ENCODE measurements at regions not wholly inside any gene's neighbourhood (a gene's known extent, or its start where the extent isn't known, plus 50 kb on each side); places are given as distances from the start of the nearest gene placed in this dataset.

- Histone ChIP-seq H2AFZ (ENCODE audit: low read depth) (no peak overlapping the region), H3K9ac (no peak overlapping the region), H3K79me2 (ENCODE audit: insufficient read depth, low read depth) (no peaks in the 10 kb centered on the region), H3K4me2 (no peak overlapping the region), H3K4me3 (IDR thresholded peaks at IDR 0.05; ENCODE audit: insufficient read depth, low read depth, low read length) (no peak overlapping the region), H4K20me1 (ENCODE audit: insufficient read depth) (no peaks in the 10 kb centered on the region), H3K4me1 (ENCODE audit: low read depth, poor library complexity, severe bottlenecking) (no peaks in the 10 kb centered on the region), H3K36me3 (ENCODE audit: insufficient read depth) (no peaks in the 10 kb centered on the region), H3K27ac (no peak overlapping the region), H3K27me3 (ENCODE audit: insufficient read depth, low read depth) (no peaks in the 10 kb centered on the region)
- no peak for TF ChIP-seq CTCF (conservative IDR thresholded peaks at IDR 0.05; ENCODE audit: low read depth, low read length)
These were observed 426.3 kb upstream of the PKDCC start for GRCh38 chr2:41621563-41621962.

GRCh38 chr2:41622301-41622700 is 425.5 kb upstream of the PKDCC start:
- Histone ChIP-seq H3K27ac (no peak overlapping the region), H3K36me3 (ENCODE audit: insufficient read depth) (no peaks in the 10 kb centered on the region), H3K4me3 (IDR thresholded peaks at IDR 0.05; ENCODE audit: insufficient read depth, low read depth, low read length) (no peak overlapping the region), H3K4me2 (no peak overlapping the region), H3K27me3 (ENCODE audit: insufficient read depth, low read depth) (no peaks in the 10 kb centered on the region), H4K20me1 (ENCODE audit: insufficient read depth) (no peaks in the 10 kb centered on the region), H3K4me1 (ENCODE audit: low read depth, poor library complexity, severe bottlenecking) (no peaks in the 10 kb centered on the region), H2AFZ (ENCODE audit: low read depth) (no peak overlapping the region), H3K79me2 (ENCODE audit: insufficient read depth, low read depth) (no peaks in the 10 kb centered on the region), H3K9ac (no peak overlapping the region)
- TF ChIP-seq CTCF (conservative IDR thresholded peaks at IDR 0.05; ENCODE audit: low read depth, low read length) = no peak

- Histone ChIP-seq H3K9ac (no peak overlapping the region), H3K36me3 (ENCODE audit: insufficient read depth) (no peaks in the 10 kb centered on the region), H3K27me3 (ENCODE audit: insufficient read depth, low read depth) (no peaks in the 10 kb centered on the region), H2AFZ (ENCODE audit: low read depth) (no peak overlapping the region), H3K4me1 (ENCODE audit: low read depth, poor library complexity, severe bottlenecking) (no peaks in the 10 kb centered on the region), H3K27ac (no peak overlapping the region), H3K4me3 (IDR thresholded peaks at IDR 0.05; ENCODE audit: insufficient read depth, low read depth, low read length) (no peak overlapping the region), H3K4me2 (no peak overlapping the region), H3K79me2 (ENCODE audit: insufficient read depth, low read depth) (no peaks in the 10 kb centered on the region), H4K20me1 (ENCODE audit: insufficient read depth) (no peaks in the 10 kb centered on the region)
- no peak for TF ChIP-seq CTCF (conservative IDR thresholded peaks at IDR 0.05; ENCODE audit: low read depth, low read length)
These were observed 420.9 kb upstream of the PKDCC start for GRCh38 chr2:41626936-41627335.

- Histone ChIP-seq H4K20me1 (ENCODE audit: insufficient read depth) (no peaks in the 10 kb centered on the region), H3K4me3 (IDR thresholded peaks at IDR 0.05; ENCODE audit: insufficient read depth, low read depth, low read length) (no peak overlapping the region), H3K4me1 (ENCODE audit: low read depth, poor library complexity, severe bottlenecking) (no peaks in the 10 kb centered on the region), H3K27me3 (ENCODE audit: insufficient read depth, low read depth) (no peaks in the 10 kb centered on the region), H3K4me2 (no peak overlapping the region), H2AFZ (ENCODE audit: low read depth) (no peak overlapping the region), H3K79me2 (ENCODE audit: insufficient read depth, low read depth) (no peaks in the 10 kb centered on the region), H3K9ac (no peak overlapping the region), H3K36me3 (ENCODE audit: insufficient read depth) (no peaks in the 10 kb centered on the region), H3K27ac (no peak overlapping the region)
- no peak for TF ChIP-seq CTCF (conservative IDR thresholded peaks at IDR 0.05; ENCODE audit: low read depth, low read length)
These were observed 413.1 kb upstream of the PKDCC start for GRCh38 chr2:41634686-41635085.

- no peak for TF ChIP-seq CTCF (conservative IDR thresholded peaks at IDR 0.05; ENCODE audit: low read depth, low read length)
- H3K79me2 ChIP-seq (ENCODE audit: insufficient read depth, low read depth) = no peaks in the 10 kb centered on the region
- H4K20me1 ChIP-seq (ENCODE audit: insufficient read depth) = no peaks in the 10 kb centered on the region
- H2AFZ ChIP-seq (ENCODE audit: low read depth) = no peak overlapping the region
- no peak overlapping the region for H3K4me2 ChIP-seq
- H3K27ac ChIP-seq = no peak overlapping the region
- H3K4me1 ChIP-seq (ENCODE audit: low read depth, poor library complexity, severe bottlenecking) = no peaks in the 10 kb centered on the region
- H3K9ac ChIP-seq = no peak overlapping the region
- no peaks in the 10 kb centered on the region for H3K27me3 ChIP-seq (ENCODE audit: insufficient read depth, low read depth)
- no peak overlapping the region for H3K4me3 ChIP-seq (IDR thresholded peaks at IDR 0.05; ENCODE audit: insufficient read depth, low read depth, low read length)
- H3K36me3 ChIP-seq (ENCODE audit: insufficient read depth) = no peaks in the 10 kb centered on the region
These were observed 402.9 kb upstream of the PKDCC start for GRCh38 chr2:41644936-41645335.
